Heart left ventricle (tissue), 13 donors: ENCODE measurements at regions not wholly inside any gene's neighbourhood (a gene's known extent, or its start where the extent isn't known, plus 50 kb on each side); places are given as distances from the start of the nearest gene placed in this dataset.

Source experiments
- CTCF ChIP-seq, 12 donors: fragments of 200-600 bp; sonication (generic) in 4 of 12; IDR thresholded peaks; one replicate each; pipeline versions ENCODE4 v1.5.0 to v1.8.0; 2018 to 2022; ENCODE audit warnings: antibody characterized with exemption in 12 of 12, mild to moderate bottlenecking in 5 of 12
- POLR2A ChIP-seq, 2 donors: fragments of 450-650 bp; IDR thresholded peaks; one replicate each; pipeline ENCODE4 v1.6.1; 2017; ENCODE audit warnings: antibody characterized with exemption in 2 of 2, mild to moderate bottlenecking in 2 of 2, moderate library complexity in 2 of 2
- donor health status: ischemic (EF 13 %, LVEDD 7.1; RV severe dilation, severe dysfunction).
- donor health status: DM: no; HTN: yes; CAD: no.
- donor health status: DM: no; HTN: no; CAD: no.
- donor health status: ischemic (EF 25% LVEDD 6.9; RV normal size, moderate dysfunction).
- donor health status: ischemic (EF 25% LVEDD 5.7; RV mildly dilated, moderate dysfunction).
- donor health status: ischemic (EF 35%, LVEDD 5.7; RV mildly dilated, moderate dysfunction).
- donor health status: nonischemic (EF 11% LVEDD 7.7; RV severe dilation, severe dysfunction).
- donor health status: DM: yes; HTN: yes; CAD: no.
- donor health status: PGD.
- donor health status: ischemic (EF 29% LVEDD 5.4; RV normal size, mild dysfunction).
- donor health status: nonischemic (EF 23%, LVEDD 6.1; RV moderate dilation, normal function).

- TF ChIP-seq CTCF (IDR thresholded peaks at IDR 0.05) (no peak), POLR2A (IDR thresholded peaks at IDR 0.05) (no peak)
These were observed 64.2 kb upstream of the ZNF599 start for GRCh38 chr19:34837262-34837661.
